WTC11 (cell line): ENCODE measurements at regions not wholly inside any gene's neighbourhood (a gene's known extent, or its start where the extent isn't known, plus 50 kb on each side); places are given as distances from the start of the nearest gene placed in this dataset.

Source experiments
- ATAC-seq: fragments of 200-7000 bp; cut with Tn5 transposase; 2 replicates; pipeline ENCODE4 v1.10.0; 2021; ENCODE audit warnings: mild to moderate bottlenecking, moderate library complexity
- CTCF ChIA-PET: fragments of 300-600 bp; sonication (Branson Sonifier 250); formaldehyde crosslinking; loops from one replicate; lab custom pipeline; 2021; ENCODE audit warnings: antibody characterized with exemption; lab: Charles Lee
- POLR2A ChIA-PET: fragments of 350-600 bp; sonication (Branson Sonifier 250); formaldehyde crosslinking; loops from one replicate; lab custom pipeline; 2021; ENCODE audit warnings: antibody characterized with exemption; lab: Charles Lee
- DNase-seq: peaks from one replicate; pipeline ENCODE4 v3.0.0; 2021; ENCODE audit warnings: low spot score
- H3K27ac Mint-ChIP-seq: 2 replicates; pipeline ENCODE4 v1.8.0; 2021; ENCODE audit warnings: mixed read lengths
- H3K27me3 Mint-ChIP-seq: 2 replicates; pipeline ENCODE4 v1.8.0; 2021; ENCODE audit warnings: low read depth, mild to moderate bottlenecking, moderate library complexity, mixed read lengths
- H3K36me3 Mint-ChIP-seq: 2 replicates; pipeline ENCODE4 v1.8.0; 2021; ENCODE audit warnings: mixed read lengths
- H3K4me1 Mint-ChIP-seq: 2 replicates; pipeline ENCODE4 v1.8.0; 2022; ENCODE audit warnings: mixed read lengths
- H3K4me3 Mint-ChIP-seq: 2 replicates; pipeline ENCODE4 v1.8.0; 2021; ENCODE audit warnings: mild to moderate bottlenecking, moderate library complexity, mixed read lengths
- H3K9me3 Mint-ChIP-seq: 2 replicates; pipeline ENCODE4 v1.8.0; 2021; ENCODE audit warnings: mixed read lengths
- ATF2 ChIP-seq: sonication (generic); formaldehyde crosslinking; IDR thresholded peaks from 2 replicates; pipeline ENCODE4 v1.8.1; 2022; ENCODE audit warnings: low read depth, missing genetic modification reagents, borderline replicate concordance
- ATF3 ChIP-seq: sonication (generic); formaldehyde crosslinking; conservative IDR thresholded peaks from 2 replicates; pipeline ENCODE4 v1.8.1; 2022; ENCODE audit warnings: mild to moderate bottlenecking, missing genetic modification reagents
- CDX4 ChIP-seq: fragments of 250-450 bp; sonication (Bioruptor Pico); IDR thresholded peaks from 2 replicates; pipeline ENCODE4 v1.9.0; 2021; ENCODE audit warnings: moderate library complexity, mild to moderate bottlenecking, inconsistent platforms, borderline replicate concordance
- FOXK1 ChIP-seq: sonication (generic); formaldehyde crosslinking; IDR thresholded peaks from 2 replicates; pipeline ENCODE4 v1.8.0; 2022; ENCODE audit warnings: mild to moderate bottlenecking, moderate library complexity, missing genetic modification reagents
- FOXP1 ChIP-seq: sonication (generic); formaldehyde crosslinking; IDR thresholded peaks from 2 replicates; pipeline ENCODE4 v1.8.0; 2022; ENCODE audit warnings: missing genetic modification reagents, mild to moderate bottlenecking, moderate library complexity, borderline replicate concordance
- HMGA2 ChIP-seq: fragments of 250-450 bp; sonication (Bioruptor Pico); IDR thresholded peaks from 2 replicates; pipeline ENCODE4 v1.4.0; 2021; ENCODE audit warnings: mild to moderate bottlenecking, moderate library complexity
- HMGXB4 ChIP-seq: sonication (generic); formaldehyde crosslinking; IDR thresholded peaks from 2 replicates; pipeline ENCODE4 v1.8.1; 2023; ENCODE audit warnings: mild to moderate bottlenecking, moderate library complexity, missing genetic modification reagents
- JAZF1 ChIP-seq: fragments of 250-450 bp; sonication (Bioruptor Pico); IDR thresholded peaks from 2 replicates; pipeline ENCODE4 v1.9.0; 2021; ENCODE audit warnings: moderate library complexity, mild to moderate bottlenecking, inconsistent platforms
- MAX ChIP-seq: sonication (generic); formaldehyde crosslinking; IDR thresholded peaks from 2 replicates; pipeline ENCODE4 v1.8.0; 2022; ENCODE audit warnings: mild to moderate bottlenecking, missing genetic modification reagents
- NFE2L1 ChIP-seq: sonication (generic); formaldehyde crosslinking; IDR thresholded peaks from 2 replicates; pipeline ENCODE4 v1.8.1; 2023; ENCODE audit warnings: missing genetic modification reagents
- RORB ChIP-seq: fragments of 250-450 bp; sonication (Bioruptor Pico); IDR thresholded peaks from 2 replicates; pipeline ENCODE4 v1.9.0; 2021; ENCODE audit warnings: mild to moderate bottlenecking
- SMAD3 ChIP-seq: sonication (generic); formaldehyde crosslinking; IDR thresholded peaks from 2 replicates; pipeline ENCODE4 v1.8.0; 2022; ENCODE audit warnings: missing genetic modification reagents, mild to moderate bottlenecking, borderline replicate concordance
- SOX15 ChIP-seq: fragments of 250-450 bp; sonication (Bioruptor Pico); IDR thresholded peaks from 2 replicates; pipeline ENCODE4 v1.9.0; 2021; ENCODE audit warnings: mild to moderate bottlenecking
- USF1 ChIP-seq: sonication (generic); formaldehyde crosslinking; IDR thresholded peaks from 2 replicates; pipeline ENCODE4 v1.8.0; 2022; ENCODE audit warnings: mild to moderate bottlenecking, missing genetic modification reagents
- ZNF121 ChIP-seq: sonication (generic); formaldehyde crosslinking; IDR thresholded peaks from 2 replicates; pipeline ENCODE4 v1.8.0; 2023; ENCODE audit warnings: missing genetic modification reagents
- ZNF317 ChIP-seq: sonication (generic); formaldehyde crosslinking; IDR thresholded peaks from 2 replicates; pipeline ENCODE4 v1.8.1; 2023; ENCODE audit warnings: low read depth, mild to moderate bottlenecking, moderate library complexity, missing genetic modification reagents, borderline replicate concordance
- ZNF425 ChIP-seq: fragments of 250-450 bp; sonication (Bioruptor Pico); conservative IDR thresholded peaks from 2 replicates; pipeline ENCODE4 v1.9.0; 2021; ENCODE audit warnings: mild to moderate bottlenecking
- ZNF532 ChIP-seq: fragments of 250-450 bp; sonication (Bioruptor Pico); IDR thresholded peaks from 2 replicates; pipeline ENCODE4 v1.9.0; 2021; ENCODE audit warnings: mild to moderate bottlenecking, borderline replicate concordance

GRCh38 chr6:151722342-151722741 is 85.1 kb upstream of the ESR1 start:
- H3K27ac Mint-ChIP-seq: no peak overlapping the region
- CTCF ChIA-PET: no interaction called here
- H3K9me3 Mint-ChIP-seq: no peaks in the 10 kb centered on the region
- H3K36me3 Mint-ChIP-seq: no peaks in the 10 kb centered on the region
- no peaks in the 10 kb centered on the region for H3K4me1 Mint-ChIP-seq
- TF ChIP-seq ATF3 (CRISPR knock-in tag) (no peak), MAX (CRISPR knock-in tag) (no peak), ATF2 (CRISPR knock-in tag) (no peak), USF1 (CRISPR knock-in tag) (no peak), ZNF317 (CRISPR knock-in tag) (no peak), CDX4 (no peak)
- no peak overlapping the region for H3K4me3 Mint-ChIP-seq
- H3K27me3 Mint-ChIP-seq: no peaks in the 10 kb centered on the region
- no peak for ATAC-seq
- POLR2A ChIA-PET: no interaction called here
- no peak for DNase-seq

GRCh38 chr6:151723152-151723551 is 84.3 kb upstream of the ESR1 start:
- no peak for ATAC-seq
- no peak for DNase-seq
- Mint-ChIP-seq H3K4me1 (no peaks in the 10 kb centered on the region), H3K9me3 (no peaks in the 10 kb centered on the region), H3K27ac (no peak overlapping the region), H3K36me3 (no peaks in the 10 kb centered on the region), H3K4me3 (no peak overlapping the region), H3K27me3 (no peaks in the 10 kb centered on the region)
- CTCF ChIA-PET: no interaction called here
- POLR2A ChIA-PET: no interaction called here
- no peak for TF ChIP-seq NFE2L1
- TF ChIP-seq FOXK1 (CRISPR knock-in tag): no peak
- no peak for TF ChIP-seq SOX15 (CRISPR knock-in tag)
- TF ChIP-seq HMGXB4 (CRISPR knock-in tag): no peak
- TF ChIP-seq JAZF1 (CRISPR knock-in tag): no peak
- no peak for TF ChIP-seq SMAD3 (CRISPR knock-in tag)
- TF ChIP-seq ZNF532 (CRISPR knock-in tag): no peak
- TF ChIP-seq ZNF121 (CRISPR knock-in tag): no peak
- no peak for TF ChIP-seq RORB (CRISPR knock-in tag)
- TF ChIP-seq HMGA2 (CRISPR knock-in tag): no peak
- no peak for TF ChIP-seq ZNF425 (CRISPR knock-in tag)
- no peak for TF ChIP-seq FOXP1 (CRISPR knock-in tag)
